ENCODE measurements at regions not wholly inside any gene's neighbourhood (a gene's known extent, or its start where the extent isn't known, plus 50 kb on each side); places are given as distances from the start of the nearest gene placed in this dataset.

DNA sequence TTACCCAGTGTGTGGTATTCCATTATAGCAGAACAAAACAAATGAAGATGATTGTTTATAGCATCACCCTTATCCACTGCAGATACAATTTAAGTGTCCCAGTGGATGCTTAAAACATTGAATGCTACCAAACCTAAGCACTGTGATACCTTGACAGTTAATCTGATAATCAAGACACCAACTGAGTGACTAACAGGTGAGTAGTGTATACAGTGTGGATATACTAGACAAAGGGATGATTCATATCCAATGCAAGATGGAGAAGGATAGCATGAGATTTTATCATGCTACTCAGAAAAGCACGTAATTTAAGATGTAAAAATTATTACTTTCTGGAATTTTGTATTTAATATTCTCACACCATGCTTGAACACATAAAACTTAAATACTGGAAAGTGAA, 1449.0 kb downstream of the OTOL1 start:
- TF ChIP-seq, protein P1, sequence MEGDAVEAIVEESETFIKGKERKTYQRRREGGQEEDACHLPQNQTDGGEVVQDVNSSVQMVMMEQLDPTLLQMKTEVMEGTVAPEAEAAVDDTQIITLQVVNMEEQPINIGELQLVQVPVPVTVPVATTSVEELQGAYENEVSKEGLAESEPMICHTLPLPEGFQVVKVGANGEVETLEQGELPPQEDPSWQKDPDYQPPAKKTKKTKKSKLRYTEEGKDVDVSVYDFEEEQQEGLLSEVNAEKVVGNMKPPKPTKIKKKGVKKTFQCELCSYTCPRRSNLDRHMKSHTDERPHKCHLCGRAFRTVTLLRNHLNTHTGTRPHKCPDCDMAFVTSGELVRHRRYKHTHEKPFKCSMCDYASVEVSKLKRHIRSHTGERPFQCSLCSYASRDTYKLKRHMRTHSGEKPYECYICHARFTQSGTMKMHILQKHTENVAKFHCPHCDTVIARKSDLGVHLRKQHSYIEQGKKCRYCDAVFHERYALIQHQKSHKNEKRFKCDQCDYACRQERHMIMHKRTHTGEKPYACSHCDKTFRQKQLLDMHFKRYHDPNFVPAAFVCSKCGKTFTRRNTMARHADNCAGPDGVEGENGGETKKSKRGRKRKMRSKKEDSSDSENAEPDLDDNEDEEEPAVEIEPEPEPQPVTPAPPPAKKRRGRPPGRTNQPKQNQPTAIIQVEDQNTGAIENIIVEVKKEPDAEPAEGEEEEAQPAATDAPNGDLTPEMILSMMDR (IDR thresholded peaks at IDR 0.05; ENCODE audit: unreplicated experiment) = no peak
- Mint-ChIP-seq H3K27ac (no peak overlapping the region), H3K9me3 (ENCODE audit: low read depth) (no peaks in the 10 kb centered on the region), H3K36me3 (ENCODE audit: insufficient read depth) (no peaks in the 10 kb centered on the region), H3K4me3 (ENCODE audit: low read depth) (no peak overlapping the region), H3K27me3 (no peaks in the 10 kb centered on the region), H3K4me1 (ENCODE audit: low read depth) (no peaks in the 10 kb centered on the region)
- no peak for DNase-seq (ENCODE audit: low spot score, unreplicated experiment)

- Mint-ChIP-seq H3K27me3 (no peaks in the 10 kb centered on the region), H3K36me3 (ENCODE audit: insufficient read depth) (no peaks in the 10 kb centered on the region), H3K4me1 (ENCODE audit: low read depth) (no peaks in the 10 kb centered on the region), H3K27ac (no peak overlapping the region), H3K4me3 (ENCODE audit: low read depth) (no peak overlapping the region), H3K9me3 (ENCODE audit: low read depth) (peaks cover under 1% of the 10 kb centered on the region)
- TF ChIP-seq, protein P1 (IDR thresholded peaks at IDR 0.05; ENCODE audit: unreplicated experiment) = no peak
- DNase-seq (ENCODE audit: low spot score, unreplicated experiment) = no peak
Observed at GRCh38 chr3:162956711-162957110, 1460.1 kb downstream of the OTOL1 start.

DNA sequence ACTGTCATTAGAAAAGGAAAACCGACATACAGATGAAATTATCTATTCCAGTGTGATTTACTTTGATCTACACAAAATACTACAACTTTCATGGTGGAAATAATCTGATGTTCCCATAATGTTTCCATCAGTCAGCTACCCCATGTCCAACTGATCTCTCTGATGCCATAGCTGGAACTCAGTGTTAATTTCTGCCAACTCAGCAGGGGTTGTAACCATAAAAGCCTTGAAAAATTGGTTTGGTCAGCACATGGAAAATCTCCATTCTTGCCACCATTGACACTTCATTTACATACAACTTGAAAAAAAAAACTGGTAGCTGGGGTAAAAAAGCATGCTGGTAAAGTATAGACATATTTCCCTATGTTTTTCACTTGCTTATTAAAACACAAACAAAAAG, 1463.7 kb downstream of the OTOL1 start:
- Mint-ChIP-seq H3K9me3 (ENCODE audit: low read depth) (peaks cover 9% of the 10 kb centered on the region), H3K36me3 (ENCODE audit: insufficient read depth) (no peaks in the 10 kb centered on the region)

DNA sequence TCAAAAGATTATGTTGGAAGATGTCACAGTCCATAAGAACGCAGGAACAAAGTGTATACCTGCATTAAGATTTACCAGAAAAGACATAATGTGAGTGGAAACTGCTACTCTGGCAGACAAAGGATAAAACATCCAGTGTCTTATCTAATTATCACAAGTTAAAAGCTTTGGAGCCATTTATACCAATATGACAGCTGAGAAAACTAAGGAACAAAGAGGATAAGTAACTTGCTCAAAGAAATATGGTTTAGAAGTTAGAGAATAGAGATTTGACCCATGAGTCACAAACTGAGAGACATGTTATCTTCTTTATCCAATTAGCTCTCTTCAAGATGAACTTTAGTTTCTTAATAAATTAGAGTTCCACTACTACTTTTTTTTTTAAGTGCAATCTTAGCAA, 1473.7 kb downstream of the OTOL1 start:
- DNase-seq (ENCODE audit: low spot score, unreplicated experiment) = no peak
- Mint-ChIP-seq H3K4me3 (ENCODE audit: low read depth) (no peak overlapping the region), H3K27ac (no peak overlapping the region), H3K9me3 (ENCODE audit: low read depth) (peaks cover 27% of the 10 kb centered on the region), H3K4me1 (ENCODE audit: low read depth) (no peaks in the 10 kb centered on the region), H3K36me3 (ENCODE audit: insufficient read depth) (peaks cover 1% of the 10 kb centered on the region), H3K27me3 (no peaks in the 10 kb centered on the region)
- TF ChIP-seq, protein P1 (IDR thresholded peaks at IDR 0.05; ENCODE audit: unreplicated experiment) = no peak

More for the DNA sequence above, 1463.7 kb downstream of the OTOL1 start:
- Mint-ChIP-seq H3K27ac (no peak overlapping the region), H3K4me3 (ENCODE audit: low read depth) (no peak overlapping the region), H3K4me1 (ENCODE audit: low read depth) (no peaks in the 10 kb centered on the region), H3K27me3 (no peaks in the 10 kb centered on the region)
- no peak for DNase-seq (ENCODE audit: low spot score, unreplicated experiment)
- TF ChIP-seq, protein P1 (IDR thresholded peaks at IDR 0.05; ENCODE audit: unreplicated experiment) = no peak

GRCh38 chr3:162971715-162972114, 1475.1 kb downstream of the OTOL1 start:
- Mint-ChIP-seq H3K27ac (no peak overlapping the region), H3K4me3 (ENCODE audit: low read depth) (no peak overlapping the region), H3K9me3 (ENCODE audit: low read depth) (peaks cover 21% of the 10 kb centered on the region), H3K27me3 (no peaks in the 10 kb centered on the region), H3K36me3 (ENCODE audit: insufficient read depth) (peaks cover 1% of the 10 kb centered on the region), H3K4me1 (ENCODE audit: low read depth) (peaks cover 2% of the 10 kb centered on the region)
- DNase-seq (ENCODE audit: low spot score, unreplicated experiment) = no peak
- TF ChIP-seq, protein P1 (IDR thresholded peaks at IDR 0.05; ENCODE audit: unreplicated experiment) = no peak

All from progenitor cell of endocrine pancreas (in vitro differentiated cells).